HUES48 (cell line): ENCODE measurements at regions not wholly inside any gene's neighbourhood (a gene's known extent, or its start where the extent isn't known, plus 50 kb on each side); places are given as distances from the start of the nearest gene placed in this dataset.
"Not testable (repeated sequence)": the region's sequence is repeated elsewhere in the genome, so short reads cannot be mapped to it uniquely, and the experiment has no call there.

Experiments used
- H3K27ac ChIP-seq: one replicate; pipeline ENCODE4 v1.7.0; 2013; ENCODE audit warnings: low read depth, low read length, inconsistent platforms
- H3K27me3 ChIP-seq: 2 replicates; pipeline ENCODE4 v1.6.1; 2013; ENCODE audit warnings: mild to moderate bottlenecking, low read length; ENCODE audit not compliant: control insufficient read depth, insufficient read depth
- H3K36me3 ChIP-seq: 2 replicates; pipeline ENCODE4 v1.6.1; 2013; ENCODE audit warnings: low read length; ENCODE audit not compliant: control insufficient read depth, insufficient read depth
- H3K4me1 ChIP-seq: 2 replicates; pipeline ENCODE4 v1.6.1; 2013; ENCODE audit warnings: mild to moderate bottlenecking, low read length; ENCODE audit not compliant: control insufficient read depth, insufficient read depth
- H3K4me3 ChIP-seq: 2 replicates; pipeline ENCODE4 v1.5.1; 2013; ENCODE audit warnings: mild to moderate bottlenecking, low read depth, low read length
- H3K9ac ChIP-seq: 2 replicates; pipeline ENCODE4 v1.6.1; 2013; ENCODE audit warnings: mild to moderate bottlenecking, low read depth, low read length, moderate library complexity
- H3K9me3 ChIP-seq: 2 replicates; pipeline ENCODE4 v1.6.1; 2013; ENCODE audit warnings: low read length; ENCODE audit not compliant: control insufficient read depth, insufficient read depth

DNA sequence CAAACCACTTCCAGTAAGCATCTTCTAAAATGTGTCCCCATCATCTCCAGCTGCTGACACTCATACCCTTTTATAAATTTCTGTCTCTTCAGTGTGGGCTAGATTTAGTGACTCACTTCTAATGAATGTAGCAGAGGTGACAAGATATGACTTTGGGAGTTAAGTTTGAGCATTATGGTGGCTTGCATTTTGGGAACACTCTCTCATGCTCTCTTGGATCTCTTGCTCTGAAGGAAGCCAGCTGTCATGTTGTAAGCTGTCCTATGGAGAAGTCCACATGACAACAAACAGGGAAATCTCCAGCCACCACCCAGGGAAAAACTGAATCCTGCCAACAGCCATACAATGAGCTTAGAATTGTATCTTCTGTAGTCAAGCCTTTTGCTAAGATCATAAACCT lies 691.3 kb upstream of the PCDH7 start:
- H3K27me3 ChIP-seq, result no peaks in the 10 kb centered on the region

DNA sequence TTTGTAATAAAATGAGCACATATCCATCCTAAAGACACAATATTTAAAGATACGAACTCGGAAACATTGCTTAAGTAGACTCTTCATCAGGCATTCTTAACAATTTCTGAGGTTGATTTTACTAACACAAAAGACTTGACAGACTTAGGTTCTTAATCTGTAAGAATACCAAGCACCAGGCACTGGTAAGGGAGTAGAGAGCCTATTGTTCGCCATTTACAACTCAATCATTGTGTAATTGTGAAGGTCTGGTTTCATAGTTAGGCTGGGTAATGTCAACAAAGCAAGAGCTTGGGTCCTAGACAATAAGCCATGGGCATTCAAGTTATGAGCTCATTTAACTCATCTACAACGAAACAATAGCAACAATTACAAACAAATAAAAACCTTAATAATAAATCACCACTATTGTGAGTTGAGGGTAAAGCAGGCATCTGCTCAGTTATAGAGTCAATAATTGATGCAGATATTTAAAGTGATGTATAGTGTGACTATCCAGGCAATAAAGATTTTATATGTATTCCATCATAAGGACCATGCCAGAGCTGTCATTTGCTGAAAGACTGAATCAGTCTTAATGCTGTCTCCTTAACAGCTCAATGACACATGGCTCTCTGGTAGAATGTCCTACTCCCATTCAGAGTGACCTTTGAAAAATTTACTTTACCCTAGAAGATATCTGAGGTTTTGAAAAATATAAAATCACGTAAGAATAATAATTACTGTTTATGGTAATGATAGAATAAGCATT lies 664.0 kb upstream of the PCDH7 start:
- Histone ChIP-seq H3K9me3 (no peaks in the 10 kb centered on the region), H3K4me3 (no peak overlapping the region), H3K9ac (no peak overlapping the region), H3K36me3 (no peaks in the 10 kb centered on the region), H3K4me1 (peaks cover 8% of the 10 kb centered on the region; the same call in 1 of the 2 replicates), H3K27me3 (no peaks in the 10 kb centered on the region), H3K27ac (no peak overlapping the region)

More for the DNA sequence above, 691.3 kb upstream of the PCDH7 start:
- no peak overlapping the region for H3K9ac ChIP-seq
- no peak overlapping the region for H3K27ac ChIP-seq
- no peaks in the 10 kb centered on the region for H3K36me3 ChIP-seq
- no peaks in the 10 kb centered on the region for H3K4me1 ChIP-seq
- no peak overlapping the region for H3K4me3 ChIP-seq
- H3K9me3 ChIP-seq, result no peaks in the 10 kb centered on the region

DNA sequence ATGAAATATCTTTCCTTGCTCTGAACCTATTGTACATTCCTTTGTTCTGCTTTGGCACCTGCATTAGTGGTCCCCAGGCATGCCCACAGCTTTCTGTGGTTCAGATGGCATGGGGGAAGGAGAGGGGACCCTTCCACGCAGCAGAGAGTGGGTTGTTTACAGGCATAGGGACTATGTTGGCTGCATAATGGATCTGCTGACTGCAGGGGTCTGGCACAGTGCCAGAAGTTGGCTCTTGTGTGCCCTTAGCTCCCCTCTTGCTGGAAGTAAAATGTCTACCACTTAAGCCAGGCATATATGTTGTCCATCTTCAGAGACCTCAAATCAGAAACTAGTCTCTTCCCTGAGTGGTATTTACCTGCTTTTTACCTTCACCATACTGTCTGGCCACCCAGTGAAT lies 651.9 kb upstream of the PCDH7 start:
- no peaks in the 10 kb centered on the region for H3K9me3 ChIP-seq

DNA sequence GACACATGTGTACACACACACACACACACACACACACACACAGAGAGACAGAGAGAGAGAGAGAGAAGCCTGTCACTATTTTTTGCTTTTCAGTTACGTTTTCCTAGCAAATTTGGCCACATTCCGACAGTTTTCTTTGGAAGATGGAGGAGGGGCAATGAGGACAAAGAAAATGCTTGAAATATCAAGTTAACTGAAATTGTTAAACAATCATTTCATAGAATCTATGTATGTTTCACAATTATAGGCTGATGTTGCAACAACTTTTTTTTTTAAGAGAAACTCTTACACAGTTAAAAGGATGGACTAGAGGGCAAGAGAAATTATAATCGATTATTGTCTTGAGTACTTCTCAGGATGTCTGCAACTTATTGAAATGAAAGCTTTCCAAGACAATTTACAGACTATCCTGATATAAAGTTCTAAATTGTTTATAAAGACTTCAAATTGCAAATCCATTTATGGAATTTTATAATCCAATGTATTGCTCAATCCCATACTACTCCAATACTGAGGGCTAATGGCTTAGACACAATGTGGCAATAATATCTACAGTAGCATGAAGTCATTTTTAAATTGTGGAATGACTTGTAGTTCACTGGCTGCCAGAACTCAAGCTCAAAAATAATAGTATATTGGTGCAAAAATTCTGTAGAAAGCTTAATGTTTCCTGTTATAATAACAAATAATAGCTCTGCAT lies 647.0 kb upstream of the PCDH7 start:
- Histone ChIP-seq H3K4me1 (no peaks in the 10 kb centered on the region), H3K27ac (no peak overlapping the region), H3K36me3 (no peaks in the 10 kb centered on the region), H3K9me3 (no peaks in the 10 kb centered on the region), H3K9ac (no peak overlapping the region), H3K4me3 (no peak overlapping the region), H3K27me3 (no peaks in the 10 kb centered on the region)

More for the DNA sequence above, 651.9 kb upstream of the PCDH7 start:
- Histone ChIP-seq H3K27me3 (no peaks in the 10 kb centered on the region), H3K9ac (no peak overlapping the region), H3K36me3 (no peaks in the 10 kb centered on the region), H3K4me3 (no peak overlapping the region), H3K4me1 (no peaks in the 10 kb centered on the region), H3K27ac (no peak overlapping the region)

DNA sequence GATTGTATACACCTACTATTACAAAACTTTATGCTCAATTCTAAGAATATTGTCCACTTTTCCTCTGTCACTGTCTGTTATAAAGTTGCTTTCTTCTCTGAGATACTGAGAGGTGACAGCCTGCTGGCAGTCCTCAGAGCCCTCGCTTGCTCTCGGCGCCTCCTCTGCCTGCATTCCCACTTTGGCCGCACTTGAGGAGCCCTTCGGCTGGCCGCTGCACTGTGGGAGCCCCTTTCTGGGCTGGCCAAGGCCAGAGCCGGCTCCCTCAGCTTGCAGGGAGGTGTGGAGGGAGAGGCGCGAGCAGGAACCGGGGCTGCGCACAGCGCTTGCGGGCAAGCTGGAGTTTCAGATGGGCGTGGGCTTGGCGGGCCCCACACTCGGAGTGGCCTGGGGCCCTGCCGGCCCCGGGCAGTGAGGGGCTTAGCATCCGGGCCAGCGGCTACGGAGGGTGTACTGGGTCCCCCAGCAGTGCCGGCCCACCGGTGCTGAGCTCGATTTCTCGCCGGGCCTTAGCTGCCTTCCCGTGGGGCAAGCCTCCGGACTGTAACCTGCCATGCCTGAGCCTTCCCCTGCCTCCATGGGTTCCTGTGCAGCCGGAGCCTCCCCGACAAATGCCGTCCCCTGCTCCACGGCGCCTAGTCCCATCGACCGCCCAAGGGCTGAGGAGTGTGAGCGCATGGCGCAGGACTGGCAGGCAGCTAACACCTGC lies 627.6 kb upstream of the PCDH7 start:
- H3K4me3 ChIP-seq, H3K9me3 ChIP-seq, H3K36me3 ChIP-seq, H3K4me1 ChIP-seq, H3K27me3 ChIP-seq, H3K27ac ChIP-seq, H3K9ac ChIP-seq: not testable (repeated sequence)

DNA sequence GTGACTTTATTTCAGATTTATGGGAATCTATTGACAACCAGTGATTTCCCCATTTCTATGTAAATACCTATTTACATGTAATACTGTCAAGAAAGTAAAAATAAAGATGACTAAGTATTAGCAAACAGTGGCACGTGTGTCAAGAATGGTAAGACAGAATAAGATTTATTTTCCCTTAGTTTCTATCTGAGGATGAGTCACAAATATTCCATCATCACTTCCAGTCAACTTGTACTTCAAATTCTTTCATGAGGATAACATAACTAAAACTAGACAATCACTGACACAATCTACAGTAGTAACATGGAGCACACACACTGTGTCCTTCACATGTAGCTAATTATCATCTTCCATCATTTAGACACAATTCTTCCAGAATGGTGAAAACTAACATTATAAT lies 625.3 kb upstream of the PCDH7 start:
- Histone ChIP-seq H3K9me3 (peaks cover 7% of the 10 kb centered on the region; the same call in 1 of the 2 replicates), H3K27ac (no peak overlapping the region), H3K4me3 (no peak overlapping the region), H3K27me3 (no peaks in the 10 kb centered on the region), H3K9ac (no peak overlapping the region), H3K36me3 (no peaks in the 10 kb centered on the region), H3K4me1 (no peaks in the 10 kb centered on the region)

DNA sequence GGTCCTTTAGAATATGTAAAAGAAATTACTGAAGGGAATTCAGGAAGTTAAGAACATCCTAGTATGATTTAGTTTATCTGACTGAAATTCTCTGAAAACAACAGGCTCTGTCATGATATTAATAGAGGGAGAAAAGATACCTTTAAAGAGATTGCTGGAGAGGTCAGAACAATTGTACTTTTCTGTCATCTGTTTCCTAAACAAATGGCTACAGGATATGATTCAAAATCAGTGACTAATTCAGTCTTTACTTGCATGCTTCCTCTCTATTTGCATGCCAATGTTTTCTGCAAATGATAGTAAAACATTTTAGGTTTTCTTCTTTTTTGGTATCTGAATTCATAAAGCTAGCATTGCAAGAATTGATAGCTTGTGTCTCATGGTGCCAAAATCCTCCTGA lies 616.7 kb upstream of the PCDH7 start:
- H3K36me3 ChIP-seq, result no peaks in the 10 kb centered on the region
- H3K4me3 ChIP-seq, result no peak overlapping the region
- no peaks in the 10 kb centered on the region for H3K27me3 ChIP-seq
- H3K9me3 ChIP-seq, result peaks cover 12% of the 10 kb centered on the region
- peaks cover 3% of the 10 kb centered on the region; the same call in 1 of the 2 replicates for H3K4me1 ChIP-seq
- H3K9ac ChIP-seq, result no peak overlapping the region
- H3K27ac ChIP-seq, result no peak overlapping the region

DNA sequence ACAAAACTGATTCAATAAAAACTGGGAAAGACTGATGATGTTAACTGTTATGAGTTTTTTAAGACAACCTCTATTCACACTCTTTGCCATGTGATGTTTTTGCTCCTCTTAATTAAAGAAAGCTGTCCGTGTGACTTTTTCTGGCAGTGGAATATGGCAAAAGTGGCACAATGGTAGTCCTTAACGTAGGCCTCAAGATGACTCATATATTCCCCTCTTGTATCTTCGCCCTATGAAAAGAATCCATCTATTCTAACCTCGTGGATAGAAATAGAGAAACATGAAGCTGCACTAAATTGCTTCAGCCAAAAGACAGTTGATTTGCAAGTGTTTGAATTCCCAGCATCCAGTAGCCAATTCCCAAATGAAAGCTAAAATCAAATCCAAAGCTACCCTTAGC lies 603.8 kb upstream of the PCDH7 start:
- Histone ChIP-seq H3K9me3 (no peaks in the 10 kb centered on the region; the same call in 1 of the 2 replicates), H3K9ac (no peak overlapping the region), H3K4me1 (no peaks in the 10 kb centered on the region), H3K4me3 (no peak overlapping the region), H3K27ac (no peak overlapping the region), H3K27me3 (no peaks in the 10 kb centered on the region), H3K36me3 (no peaks in the 10 kb centered on the region)

DNA sequence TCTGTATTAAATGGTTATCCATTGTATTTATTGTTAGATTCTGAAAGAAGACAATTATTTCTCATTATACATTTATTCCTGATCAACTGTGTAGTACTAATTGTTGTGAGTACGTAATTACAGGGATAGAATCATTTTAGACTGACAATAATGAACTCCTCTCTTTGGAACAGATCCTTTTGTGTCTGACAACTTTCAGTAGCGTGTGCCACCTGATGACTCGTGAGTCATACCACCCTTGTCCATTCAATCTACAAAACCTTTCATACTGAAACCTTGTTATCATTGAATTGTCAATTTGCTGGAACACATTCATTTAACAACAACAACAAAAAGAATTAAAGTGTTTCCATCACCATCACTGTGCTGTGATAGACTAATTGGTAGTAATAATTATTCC lies 602.7 kb upstream of the PCDH7 start:
- Histone ChIP-seq H3K27ac (no peak overlapping the region), H3K4me3 (no peak overlapping the region), H3K27me3 (no peaks in the 10 kb centered on the region), H3K36me3 (no peaks in the 10 kb centered on the region), H3K9me3 (no peaks in the 10 kb centered on the region; the same call in 1 of the 2 replicates), H3K9ac (no peak overlapping the region), H3K4me1 (no peaks in the 10 kb centered on the region)

DNA sequence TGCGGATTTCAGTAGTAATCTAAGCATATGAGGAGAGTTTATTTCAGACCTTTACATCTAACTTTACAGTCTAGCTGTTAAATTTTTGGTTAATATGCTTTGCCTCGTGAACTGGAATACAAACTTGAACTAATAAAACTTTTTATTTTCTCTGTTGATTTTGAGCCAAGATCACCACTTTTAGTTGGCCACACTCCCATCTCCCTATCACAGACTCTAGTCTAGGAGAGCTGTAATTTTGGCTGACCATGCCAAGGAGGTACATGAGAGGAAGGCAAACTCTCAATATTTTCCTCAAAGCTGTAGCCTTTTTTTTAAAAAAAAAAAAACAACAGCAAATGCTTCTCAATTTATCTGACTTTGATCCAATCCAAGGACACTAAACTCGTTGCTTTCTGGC lies 597.5 kb upstream of the PCDH7 start:
- no peaks in the 10 kb centered on the region for H3K4me1 ChIP-seq
- H3K36me3 ChIP-seq, result no peaks in the 10 kb centered on the region
- H3K9me3 ChIP-seq, result no peaks in the 10 kb centered on the region; the same call in 1 of the 2 replicates
- no peak overlapping the region for H3K27ac ChIP-seq
- H3K9ac ChIP-seq, result no peak overlapping the region
- no peaks in the 10 kb centered on the region for H3K27me3 ChIP-seq
- no peak overlapping the region for H3K4me3 ChIP-seq

DNA sequence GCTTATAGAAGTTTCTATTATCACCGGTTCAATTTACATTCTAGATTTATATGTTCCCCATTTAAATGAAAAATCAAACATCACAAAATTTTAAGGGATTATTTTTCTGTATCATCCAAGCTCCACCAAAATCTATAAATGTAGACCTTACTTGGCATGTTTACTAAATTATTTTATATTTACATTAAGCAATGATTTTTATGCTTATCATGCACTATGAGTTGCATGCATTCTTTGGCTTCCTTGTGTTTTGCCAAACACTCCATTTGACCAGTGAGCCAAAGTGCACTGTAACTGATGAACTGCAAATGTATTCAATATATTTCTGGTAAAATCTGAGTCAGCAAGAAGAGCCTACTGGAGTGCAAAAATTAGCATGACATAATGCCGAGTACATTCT lies 595.5 kb upstream of the PCDH7 start:
- not testable (repeated sequence) for H3K9me3 ChIP-seq, H3K36me3 ChIP-seq, H3K4me3 ChIP-seq, H3K9ac ChIP-seq, H3K4me1 ChIP-seq, H3K27ac ChIP-seq, H3K27me3 ChIP-seq
